GM18870 (cell line): ENCODE measurements at regions not wholly inside any gene's neighbourhood (a gene's known extent, or its start where the extent isn't known, plus 50 kb on each side); places are given as distances from the start of the nearest gene placed in this dataset.
A peak's percentile ranks its signal among the peaks of the same experiment; 100 is the strongest.

Source experiments
- ATAC-seq: cut with Tn5 transposase; IDR thresholded peaks from one replicate; pipeline ENCODE4 v1.9.1; 2021; ENCODE audit warnings: moderate library complexity; ENCODE audit not compliant: unreplicated experiment

GRCh38 chr2:123002660-123003248 is 1022.3 kb upstream of the CNTNAP5 start:
- no peak for ATAC-seq

GRCh38 chr2:123015186-123015585 is 1009.9 kb upstream of the CNTNAP5 start:
- ATAC-seq, result no peak

- no peak for ATAC-seq
These were observed 989.5 kb upstream of the CNTNAP5 start for GRCh38 chr2:123035541-123035940.

GRCh38 chr2:123036300-123036699 is 988.8 kb upstream of the CNTNAP5 start:
- ATAC-seq, result no peak

- ATAC-seq, result no peak
These were observed 984.6 kb upstream of the CNTNAP5 start for GRCh38 chr2:123040506-123040905.

- ATAC-seq, result no peak
These were observed 981.6 kb upstream of the CNTNAP5 start for GRCh38 chr2:123043458-123043857.

GRCh38 chr2:123045713-123046112 is 979.4 kb upstream of the CNTNAP5 start:
- no peak for ATAC-seq

GRCh38 chr2:123047186-123047585 is 977.9 kb upstream of the CNTNAP5 start:
- no peak for ATAC-seq

GRCh38 chr2:123051136-123051535 is 974.0 kb upstream of the CNTNAP5 start:
- ATAC-seq, result no peak

- no peak for ATAC-seq
These were observed 963.6 kb upstream of the CNTNAP5 start for GRCh38 chr2:123061534-123061933.

GRCh38 chr2:123073371-123073770 is 951.7 kb upstream of the CNTNAP5 start:
- ATAC-seq, result no peak

- ATAC-seq, result no peak
These were observed 951.1 kb upstream of the CNTNAP5 start for GRCh38 chr2:123073956-123074355.

GRCh38 chr2:123077101-123077500 is 948.0 kb upstream of the CNTNAP5 start:
- no peak for ATAC-seq

- peak; percentile 80 for ATAC-seq
These were observed 944.8 kb upstream of the CNTNAP5 start for GRCh38 chr2:123080331-123080730.

GRCh38 chr2:123085484-123085883 is 939.6 kb upstream of the CNTNAP5 start:
- ATAC-seq, result no peak

GRCh38 chr2:123086613-123087385 is 938.3 kb upstream of the CNTNAP5 start:
- no peak for ATAC-seq

GRCh38 chr2:123091471-123091870 is 933.6 kb upstream of the CNTNAP5 start:
- ATAC-seq, result no peak

- no peak for ATAC-seq
These were observed 931.9 kb upstream of the CNTNAP5 start for GRCh38 chr2:123093199-123093598.

GRCh38 chr2:123095219-123095835 is 929.8 kb upstream of the CNTNAP5 start:
- ATAC-seq, result no peak

GRCh38 chr2:123098619-123099018 is 926.5 kb upstream of the CNTNAP5 start:
- ATAC-seq, result no peak

- ATAC-seq, result no peak
These were observed 923.7 kb upstream of the CNTNAP5 start for GRCh38 chr2:123101434-123101833.

- ATAC-seq, result no peak
These were observed 921.2 kb upstream of the CNTNAP5 start for GRCh38 chr2:123103902-123104301.
